ENCODE measurements at regions not wholly inside any gene's neighbourhood (a gene's known extent, or its start where the extent isn't known, plus 50 kb on each side); places are given as distances from the start of the nearest gene placed in this dataset.

DNA sequence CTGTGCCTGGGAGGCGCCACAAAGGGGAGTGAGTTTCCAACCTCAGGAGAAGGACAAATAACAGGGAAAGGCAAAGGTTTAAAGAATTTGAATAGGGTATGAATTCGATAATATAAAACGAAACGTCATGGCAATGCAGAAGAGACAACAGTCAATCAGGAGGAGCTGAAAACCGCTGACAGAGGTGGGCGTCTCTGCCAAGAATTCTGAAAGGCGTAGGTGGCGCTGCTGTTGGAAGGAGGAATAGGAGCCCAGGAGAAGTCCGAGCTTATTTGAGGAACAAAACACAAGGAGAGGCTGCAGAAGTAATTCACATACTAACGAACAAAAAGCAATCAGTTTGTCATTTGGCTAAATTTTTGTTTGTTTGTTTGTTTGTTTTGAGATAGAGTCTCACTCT is 485.8 kb upstream of the POU3F3 start:
- no peak for DNase-seq (ENCODE audit: low read depth in 1 of 2, low spot score in 2 of 2)
- no peak overlapping the region for H3K14ac ChIP-seq (ENCODE audit: insufficient read length)
- no peaks in the 10 kb centered on the region for H3K4me1 ChIP-seq (replicated peaks in 1 of 4; ENCODE audit: control insufficient read depth in 3 of 4, insufficient read depth in 4 of 4, low read length in 3 of 4)
- H3K56ac ChIP-seq (replicated peaks; ENCODE audit: insufficient read length, low read depth, low read length), result no peak overlapping the region
- ChIA-PET CTCF (ENCODE audit: partially characterized antibody) (interaction anchor here (0.9 to 1.5 kb wide), 6 partner anchors 13 to 409 kb away, joined by 3 to 6 read pairs (median 3); no protein-coding TSS in a partner anchor), POLR2A (ENCODE audit: partially characterized antibody) (no interaction called here)
- no peak overlapping the region for H2BK20ac ChIP-seq (ENCODE audit: low read length)
- H2BK15ac ChIP-seq (ENCODE audit: low read length), result no peak overlapping the region
- no peaks in the 10 kb centered on the region for H3K27me3 ChIP-seq (replicated peaks in 1 of 4; ENCODE audit: control insufficient read depth in 3 of 4, extremely low read depth in 1 of 4, insufficient read depth in 3 of 4, low read length in 3 of 4)
- H3K9ac ChIP-seq (replicated peaks in 1 of 4; ENCODE audit: extremely low read depth in 1 of 4, low read depth in 3 of 4, low read length in 3 of 4), result no peak overlapping the region
- no peak overlapping the region for H3K18ac ChIP-seq (ENCODE audit: extremely low read depth, low read length)
- WGBS, 2 experiments (ENCODE audit: extremely low coverage in 1 of 2, insufficient coverage in 1 of 2, insufficient read length in 1 of 2, insufficient replicate concordance in 2 of 2, low coverage in 1 of 2, low lambda C conversion rate in 2 of 2, missing lambda C conversion rate in 1 of 2), result 84% methylated on average over 10 of the region's 10 CpGs; no CpG with 5 or more reads in 1 of the 2 experiments
- no peak overlapping the region for H3K4ac ChIP-seq (replicated peaks; ENCODE audit: insufficient read length, low read depth, low read length)
- no peak overlapping the region for H2AFZ ChIP-seq (ENCODE audit: low read length)
- no peak for FAIRE-seq
- H3K27ac ChIP-seq (ENCODE audit: low read depth, low read length), result no peak overlapping the region
- H3K23ac ChIP-seq (ENCODE audit: insufficient read length), result no peak overlapping the region
- no peak overlapping the region for H4K91ac ChIP-seq (replicated peaks; ENCODE audit: insufficient read length, low read length)
- H3K4me3 ChIP-seq (ENCODE audit: extremely low read depth in 1 of 4, insufficient read depth in 2 of 4, low read depth in 3 of 4, low read length in 4 of 4), result no peak overlapping the region
- H2BK12ac ChIP-seq (ENCODE audit: low read depth, low read length), result no peak overlapping the region
- H4K5ac ChIP-seq (ENCODE audit: insufficient read length, low read depth, low read length), result no peak overlapping the region
- H3K9me3 ChIP-seq (ENCODE audit: insufficient read depth in 2 of 2, low read depth in 1 of 2, low read length in 1 of 2), result no peaks in the 10 kb centered on the region
- TF ChIP-seq YY1 (IDR thresholded peaks at IDR 0.05; ENCODE audit: low read depth, low read length) (no peak), RAD21 (IDR thresholded peaks at IDR 0.05 in 1 of 2, conservative IDR thresholded peaks at IDR 0.05 in 1 of 2; ENCODE audit: low read depth in 2 of 2, low read length in 2 of 2) (peak; percentile 14 to 23; a peak in 2 of 4 replicates)
- TF ChIP-seq, protein P1, sequence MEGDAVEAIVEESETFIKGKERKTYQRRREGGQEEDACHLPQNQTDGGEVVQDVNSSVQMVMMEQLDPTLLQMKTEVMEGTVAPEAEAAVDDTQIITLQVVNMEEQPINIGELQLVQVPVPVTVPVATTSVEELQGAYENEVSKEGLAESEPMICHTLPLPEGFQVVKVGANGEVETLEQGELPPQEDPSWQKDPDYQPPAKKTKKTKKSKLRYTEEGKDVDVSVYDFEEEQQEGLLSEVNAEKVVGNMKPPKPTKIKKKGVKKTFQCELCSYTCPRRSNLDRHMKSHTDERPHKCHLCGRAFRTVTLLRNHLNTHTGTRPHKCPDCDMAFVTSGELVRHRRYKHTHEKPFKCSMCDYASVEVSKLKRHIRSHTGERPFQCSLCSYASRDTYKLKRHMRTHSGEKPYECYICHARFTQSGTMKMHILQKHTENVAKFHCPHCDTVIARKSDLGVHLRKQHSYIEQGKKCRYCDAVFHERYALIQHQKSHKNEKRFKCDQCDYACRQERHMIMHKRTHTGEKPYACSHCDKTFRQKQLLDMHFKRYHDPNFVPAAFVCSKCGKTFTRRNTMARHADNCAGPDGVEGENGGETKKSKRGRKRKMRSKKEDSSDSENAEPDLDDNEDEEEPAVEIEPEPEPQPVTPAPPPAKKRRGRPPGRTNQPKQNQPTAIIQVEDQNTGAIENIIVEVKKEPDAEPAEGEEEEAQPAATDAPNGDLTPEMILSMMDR (IDR thresholded peaks at IDR 0.05; ENCODE audit: control extremely low read depth in 1 of 3, insufficient read depth in 1 of 3, low read depth in 1 of 3, low read length in 3 of 3), result peak in 2 of 3 experiments; percentile 9 to 12; a peak in 2 of 4 replicates
- H3K79me1 ChIP-seq (ENCODE audit: low read depth, low read length), result no peaks in the 10 kb centered on the region
- H2AK5ac ChIP-seq (ENCODE audit: low read depth, low read length), result no peak overlapping the region
- H4K8ac ChIP-seq (ENCODE audit: extremely low read depth, insufficient read depth, low read length), result no peak overlapping the region
- no peak overlapping the region for H2BK5ac ChIP-seq (ENCODE audit: low read depth, low read length)
- H4K20me1 ChIP-seq (replicated peaks in 1 of 2; ENCODE audit: control insufficient read depth in 1 of 2, insufficient read depth in 2 of 2, low read length in 2 of 2), result no peaks in the 10 kb centered on the region
- no peak overlapping the region for H2BK120ac ChIP-seq (replicated peaks; ENCODE audit: low read depth, low read length)
- no peaks in the 10 kb centered on the region for H3K23me2 ChIP-seq (ENCODE audit: low read depth, low read length)
- H3K79me2 ChIP-seq (ENCODE audit: control insufficient read depth in 1 of 2, insufficient read depth in 2 of 2, low read length in 2 of 2), result no peaks in the 10 kb centered on the region
- H3K36me3 ChIP-seq (ENCODE audit: control insufficient read depth in 2 of 4, insufficient read depth in 4 of 4, low read length in 3 of 4), result no peaks in the 10 kb centered on the region; a peak in 1 of 8 replicates
- H3K4me2 ChIP-seq (ENCODE audit: insufficient read depth in 1 of 2, low read depth in 2 of 2, low read length in 2 of 2), result no peak overlapping the region

Data from H1 (cell line).